H1 (cell line): ENCODE measurements at regions not wholly inside any gene's neighbourhood (a gene's known extent, or its start where the extent isn't known, plus 50 kb on each side); places are given as distances from the start of the nearest gene placed in this dataset.

Experiments used
- CTCF ChIA-PET: fragments of 300-600 bp; sonication (Branson Sonifier 250); formaldehyde crosslinking; loops from one replicate; lab custom pipeline; 2021; ENCODE audit not compliant: partially characterized antibody; lab: Charles Lee
- POLR2A ChIA-PET: fragments of 300-600 bp; sonication (Branson Sonifier 250); formaldehyde crosslinking; loops from one replicate; lab custom pipeline; 2021; ENCODE audit warnings: inconsistent platforms; ENCODE audit not compliant: partially characterized antibody; lab: Charles Lee
- DNase-seq, 2 experiments: peaks; one replicate each; pipeline versions ENCODE4 v3.0.0 to v3.0.0-alpha.2; 2010 to 2022; ENCODE audit warnings: low spot score in 2 of 2, low read depth in 1 of 2, mixed read lengths in 1 of 2
- FAIRE-seq: peaks from 2 replicates; lab custom pipeline; 2011; peaks lifted over from hg19 to GRCh38; lab: Jason Lieb, UNC
- H2AFZ ChIP-seq: 2 replicates; pipeline ENCODE4 v1.8.1; 2012; ENCODE audit warnings: low read length, inconsistent platforms
- H2AK5ac ChIP-seq: 2 replicates; pipeline ENCODE4 v1.6.1; 2013; ENCODE audit warnings: low read depth, low read length
- H2BK120ac ChIP-seq: replicated peaks from 2 replicates; pipeline ENCODE3; 2013; ENCODE audit warnings: low read depth, low read length, inconsistent platforms
- H2BK12ac ChIP-seq: 2 replicates; pipeline ENCODE4 v1.6.1; 2013; ENCODE audit warnings: low read depth, low read length
- H2BK15ac ChIP-seq: 2 replicates; pipeline ENCODE4 v1.6.1; 2013; ENCODE audit warnings: low read length
- H2BK20ac ChIP-seq: 2 replicates; pipeline ENCODE4 v1.6.1; 2013; ENCODE audit warnings: low read length
- H2BK5ac ChIP-seq: 2 replicates; pipeline ENCODE4 v1.6.1; 2013; ENCODE audit warnings: low read depth, low read length
- H3K14ac ChIP-seq: 2 replicates; pipeline ENCODE4 v1.6.1; 2013; ENCODE audit warnings: inconsistent platforms; ENCODE audit not compliant: insufficient read length
- H3K18ac ChIP-seq: 2 replicates; pipeline ENCODE4 v1.6.1; 2013; ENCODE audit warnings: low read length; ENCODE audit errors: extremely low read depth
- H3K23ac ChIP-seq: 2 replicates; pipeline ENCODE4 v1.6.1; 2013; ENCODE audit warnings: inconsistent platforms; ENCODE audit not compliant: insufficient read length
- H3K23me2 ChIP-seq: 2 replicates; pipeline ENCODE4 v1.6.1; 2013; ENCODE audit warnings: low read depth, low read length
- H3K27ac ChIP-seq: 2 replicates; pipeline ENCODE4 v1.6.1; 2011; ENCODE audit warnings: low read depth, low read length, inconsistent platforms
- H3K27me3 ChIP-seq, 4 experiments: replicated peaks in 1 of 4; 1 replicate in 1 of 4; 2 replicates in 3 of 4; pipeline versions ENCODE4 v1.6.1 to v1.8.1; 2011 to 2013; ENCODE audit warnings: low read length in 3 of 4, mild to moderate bottlenecking in 3 of 4, inconsistent platforms in 2 of 4, mixed read lengths in 2 of 4, moderate library complexity in 1 of 4; ENCODE audit not compliant: control insufficient read depth in 3 of 4, insufficient read depth in 3 of 4; ENCODE audit errors: extremely low read depth in 1 of 4
- H3K36me3 ChIP-seq, 4 experiments: 2 replicates each; pipeline versions ENCODE4 v1.6.1 to v1.8.1; 2011 to 2013; ENCODE audit warnings: mild to moderate bottlenecking in 4 of 4, low read length in 3 of 4, moderate library complexity in 2 of 4, control low read depth in 1 of 4, inconsistent platforms in 1 of 4; ENCODE audit not compliant: insufficient read depth in 4 of 4, control insufficient read depth in 2 of 4
- H3K4ac ChIP-seq: replicated peaks from 2 replicates; pipeline ENCODE3; 2013; ENCODE audit warnings: low read length, low read depth, mixed read lengths, inconsistent platforms; ENCODE audit not compliant: insufficient read length
- H3K4me1 ChIP-seq, 4 experiments: replicated peaks in 1 of 4; 1 replicate in 1 of 4; 2 replicates in 3 of 4; pipeline versions ENCODE4 v1.6.1 to v1.8.1; 2011 to 2013; ENCODE audit warnings: low read length in 3 of 4, inconsistent platforms in 2 of 4, mixed read lengths in 1 of 4; ENCODE audit not compliant: insufficient read depth in 4 of 4, control insufficient read depth in 3 of 4
- H3K4me2 ChIP-seq, 2 experiments: 2 replicates each; pipeline versions ENCODE4 v1.6.1 to v1.8.1; 2011 to 2013; ENCODE audit warnings: low read depth in 2 of 2, low read length in 2 of 2, control low read depth in 1 of 2, inconsistent platforms in 1 of 2, mild to moderate bottlenecking in 1 of 2; ENCODE audit not compliant: insufficient read depth in 1 of 2
- H3K4me3 ChIP-seq, 4 experiments: fragments of 200-600, 300-600 bp in 1 of 4; sonication (generic), shearing (Covaris generic), sonication (Bioruptor Twin) in 1 of 4; 2 replicates each; pipeline versions ENCODE4 v1.5.1 to v1.8.1; 2011 to 2016; ENCODE audit warnings: low read length in 4 of 4, low read depth in 3 of 4, control low read depth in 2 of 4, inconsistent platforms in 2 of 4, mild to moderate bottlenecking in 2 of 4, mixed read lengths in 1 of 4, moderate library complexity in 1 of 4; ENCODE audit not compliant: insufficient read depth in 2 of 4; ENCODE audit errors: extremely low read depth in 1 of 4
- H3K56ac ChIP-seq: replicated peaks from 2 replicates; pipeline ENCODE3; 2013; ENCODE audit warnings: low read depth, mild to moderate bottlenecking, mixed read lengths, low read length, inconsistent platforms; ENCODE audit not compliant: insufficient read length
- H3K79me1 ChIP-seq: 2 replicates; pipeline ENCODE4 v1.6.1; 2013; ENCODE audit warnings: low read depth, low read length, control low read depth
- H3K79me2 ChIP-seq, 2 experiments: 2 replicates each; pipeline versions ENCODE4 v1.6.1 to v1.8.1; 2012 to 2013; ENCODE audit warnings: low read length in 2 of 2, mild to moderate bottlenecking in 2 of 2, inconsistent platforms in 1 of 2; ENCODE audit not compliant: insufficient read depth in 2 of 2, control insufficient read depth in 1 of 2
- H3K9ac ChIP-seq, 4 experiments: replicated peaks in 1 of 4; 1 replicate in 1 of 4; 2 replicates in 3 of 4; pipeline versions ENCODE4 v1.6.1 to v1.8.1; 2011 to 2013; ENCODE audit warnings: low read depth in 3 of 4, low read length in 3 of 4, control low read depth in 2 of 4, mild to moderate bottlenecking in 2 of 4, moderate library complexity in 2 of 4, inconsistent platforms in 1 of 4; ENCODE audit errors: extremely low read depth in 1 of 4
- H3K9me3 ChIP-seq, 2 experiments: 2 replicates each; pipeline versions ENCODE4 v1.6.1 to v1.8.1; 2012 to 2013; ENCODE audit warnings: mild to moderate bottlenecking in 2 of 2, moderate library complexity in 2 of 2, control low read depth in 1 of 2, inconsistent platforms in 1 of 2, low read depth in 1 of 2, low read length in 1 of 2, mixed read lengths in 1 of 2; ENCODE audit not compliant: insufficient read depth in 2 of 2
- H4K20me1 ChIP-seq, 2 experiments: replicated peaks in 1 of 2; 2 replicates each; pipeline versions ENCODE3 to v1.8.1; 2011 to 2013; ENCODE audit warnings: inconsistent platforms in 2 of 2, low read length in 2 of 2, mild to moderate bottlenecking in 1 of 2; ENCODE audit not compliant: insufficient read depth in 2 of 2, control insufficient read depth in 1 of 2
- H4K5ac ChIP-seq: 2 replicates; pipeline ENCODE4 v1.6.1; 2013; ENCODE audit warnings: low read length, low read depth, mixed read lengths, inconsistent platforms; ENCODE audit not compliant: insufficient read length
- H4K8ac ChIP-seq: 2 replicates; pipeline ENCODE4 v1.8.0; 2013; ENCODE audit warnings: mild to moderate bottlenecking, moderate library complexity, low read length, inconsistent platforms; ENCODE audit not compliant: insufficient read depth; ENCODE audit errors: extremely low read depth
- H4K91ac ChIP-seq: replicated peaks from 2 replicates; pipeline ENCODE3; 2013; ENCODE audit warnings: low read length, mixed read lengths, inconsistent platforms; ENCODE audit not compliant: insufficient read length
- ATF3 ChIP-seq: IDR thresholded peaks from 2 replicates; pipeline ENCODE4 v1.6.1; 2011; ENCODE audit warnings: low read depth, mild to moderate bottlenecking, low read length; ENCODE audit not compliant: insufficient read depth
- BCL11A ChIP-seq, 2 experiments: IDR thresholded peaks; one replicate each; pipeline ENCODE4 v1.6.1; 2011; ENCODE audit warnings: low read depth in 2 of 2, low read length in 2 of 2, mild to moderate bottlenecking in 2 of 2
- CHD1 ChIP-seq: IDR thresholded peaks from 2 replicates; pipeline ENCODE4 v1.6.1; 2012; ENCODE audit warnings: low read depth, low read length, improper control_type of control experiment
- CREB1 ChIP-seq: IDR thresholded peaks from 2 replicates; pipeline ENCODE4 v1.6.1; 2012; ENCODE audit warnings: inconsistent platforms
- E2F6 ChIP-seq: IDR thresholded peaks from 2 replicates; pipeline ENCODE4 v1.6.1; 2012; ENCODE audit warnings: inconsistent platforms
- EP300 ChIP-seq, 2 experiments: IDR thresholded peaks; 1 replicate in 1 of 2; 2 replicates in 1 of 2; pipeline ENCODE4 v1.6.1; 2011 to 2012; ENCODE audit warnings: low read depth in 2 of 2, low read length in 2 of 2, mild to moderate bottlenecking in 2 of 2, borderline replicate concordance in 1 of 2, inconsistent platforms in 1 of 2, moderate library complexity in 1 of 2
- HDAC2 ChIP-seq, 2 experiments: fragments of 300-600 bp in 1 of 2; sonication (generic) in 1 of 2; IDR thresholded peaks; 2 replicates each; pipeline ENCODE4 v1.6.1; 2011 to 2012; ENCODE audit warnings: low read depth in 2 of 2, low read length in 2 of 2, mild to moderate bottlenecking in 2 of 2, moderate library complexity in 2 of 2, borderline replicate concordance in 1 of 2, inconsistent platforms in 1 of 2
- KDM4A ChIP-seq: IDR thresholded peaks from one replicate; pipeline ENCODE4 v1.7.1; 2012; ENCODE audit warnings: low read depth, mild to moderate bottlenecking, moderate library complexity, low read length, inconsistent platforms; ENCODE audit not compliant: severe bottlenecking
- MAFK ChIP-seq: IDR thresholded peaks from 2 replicates; pipeline ENCODE4 v1.6.1; 2012; ENCODE audit warnings: low read depth, mild to moderate bottlenecking, improper control_type of control experiment, low read length
- POLR2A ChIP-seq, 2 experiments: IDR thresholded peaks; 1 replicate in 1 of 2; 2 replicates in 1 of 2; pipeline ENCODE4 v1.6.1; 2011; ENCODE audit warnings: low read depth in 2 of 2, low read length in 2 of 2, mild to moderate bottlenecking in 2 of 2; ENCODE audit errors: control extremely low read depth in 1 of 2
- RAD21 ChIP-seq, 2 experiments: IDR thresholded peaks in 1 of 2; conservative IDR thresholded peaks in 1 of 2; 2 replicates each; pipeline ENCODE4 v1.6.1; 2011; ENCODE audit warnings: low read depth in 2 of 2, low read length in 2 of 2, improper control_type of control experiment in 1 of 2, inconsistent platforms in 1 of 2, mild to moderate bottlenecking in 1 of 2, moderate library complexity in 1 of 2
- SP2 ChIP-seq: IDR thresholded peaks from 2 replicates; pipeline ENCODE4 v1.6.1; 2012; ENCODE audit warnings: mild to moderate bottlenecking, low read length, inconsistent platforms
- ZNF274 ChIP-seq: IDR thresholded peaks from 2 replicates; pipeline ENCODE4 v1.7.0; 2012; ENCODE audit warnings: low read length, borderline replicate concordance; ENCODE audit errors: extremely low read depth
- WGBS, 2 experiments: shearing (Covaris generic) in 1 of 2; methylation state at CpG; one replicate each; pipeline versions ENCODE4 v1.1.6 to v1.1.7; 2013 to 2015; ENCODE audit warnings: low lambda C conversion rate in 2 of 2, mixed read lengths in 2 of 2, inconsistent platforms in 1 of 2, low coverage in 1 of 2, missing lambda C conversion rate in 1 of 2; ENCODE audit not compliant: insufficient replicate concordance in 2 of 2, insufficient coverage in 1 of 2, insufficient read length in 1 of 2; ENCODE audit errors: extremely low coverage in 1 of 2, missing lambda C conversion rate in 1 of 2; 5-methylcytosine and 5-hydroxymethylcytosine counted together

- Histone ChIP-seq H3K9ac (no peak overlapping the region), H3K27me3 (no peaks in the 10 kb centered on the region), H4K5ac (no peak overlapping the region), H2BK12ac (no peak overlapping the region), H2BK120ac (no peak overlapping the region), H3K23ac (no peak overlapping the region), H3K18ac (no peak overlapping the region), H3K23me2 (no peaks in the 10 kb centered on the region), H3K4me3 (no peak overlapping the region), H2BK20ac (no peak overlapping the region), H2BK15ac (no peak overlapping the region), H3K36me3 (no peaks in the 10 kb centered on the region), H3K4me2 (no peak overlapping the region), H4K91ac (no peak overlapping the region), H3K79me1 (no peaks in the 10 kb centered on the region), H3K4me1 (no peaks in the 10 kb centered on the region), H3K4ac (no peak overlapping the region), H2AK5ac (no peak overlapping the region), H4K20me1 (no peaks in the 10 kb centered on the region), H3K27ac (no peak overlapping the region), H3K56ac (no peak overlapping the region), H3K9me3 (peaks cover 9% of the 10 kb centered on the region in 2 experiments; a peak in 2 of 4 replicates), H3K79me2 (no peaks in the 10 kb centered on the region), H3K14ac (no peak overlapping the region), H2BK5ac (no peak overlapping the region), H2AFZ (no peak overlapping the region), H4K8ac (no peak overlapping the region)
- POLR2A ChIA-PET = no interaction called here
- CTCF ChIA-PET = no interaction called here
- TF ChIP-seq BCL11A (IDR thresholded peaks at IDR 0.05; ENCODE audit: low read depth in 2 of 2, low read length in 2 of 2) (no peak), ZNF274 (no peak), SP2 (no peak), CREB1 (no peak), POLR2A (IDR thresholded peaks at IDR 0.05; ENCODE audit: control extremely low read depth in 1 of 2, low read depth in 2 of 2, low read length in 2 of 2) (no peak), HDAC2 (IDR thresholded peaks at IDR 0.05; ENCODE audit: borderline replicate concordance in 1 of 2, low read depth in 2 of 2, low read length in 2 of 2) (no peak), EP300 (IDR thresholded peaks at IDR 0.05; ENCODE audit: borderline replicate concordance in 1 of 2, low read depth in 2 of 2, low read length in 2 of 2) (no peak), KDM4A (no peak), E2F6 (no peak), ATF3 (no peak), CHD1 (no peak), RAD21 (IDR thresholded peaks at IDR 0.05 in 1 of 2, conservative IDR thresholded peaks at IDR 0.05 in 1 of 2; ENCODE audit: low read depth in 2 of 2, low read length in 2 of 2) (no peak), MAFK (no peak)
- 80% methylated on average over 1 of the region's 1 CpG; no CpG with 5 or more reads in 1 of the 2 experiments for WGBS, 2 experiments
- DNase-seq = no peak
- no peak for FAIRE-seq
Measured at GRCh38 chr6:164917211-164917610, 392.2 kb downstream of the C6orf118 start.
